Cardiac fibroblast (primary cell): ENCODE measurements at regions not wholly inside any gene's neighbourhood (a gene's known extent, or its start where the extent isn't known, plus 50 kb on each side); places are given as distances from the start of the nearest gene placed in this dataset.

Source experiments
- DNase-seq, 2 donors: peaks; one replicate each; pipeline versions ENCODE4 v3.0.0 to v3.0.0-alpha.2; 2010; ENCODE audit warnings: low read depth in 2 of 2
- H3K4me3 ChIP-seq, 2 donors: replicated peaks in 1 of 2; 1 replicate in 1 of 2; 2 replicates in 1 of 2; pipeline ENCODE4 v1.5.1; 2011; ENCODE audit warnings: low read depth in 2 of 2, low read length in 2 of 2, mild to moderate bottlenecking in 2 of 2, moderate library complexity in 1 of 2
- TF ChIP-seq, protein P1 (sequence below): IDR thresholded peaks from one replicate; pipeline ENCODE4 v1.5.1; 2011; ENCODE audit warnings: low read depth, mild to moderate bottlenecking, low read length, inconsistent platforms

GRCh38 chr1:95731466-95731865 lies 497.5 kb downstream of the RWDD3 start:
- H3K4me3 ChIP-seq: no peak overlapping the region
- TF ChIP-seq, protein P1, sequence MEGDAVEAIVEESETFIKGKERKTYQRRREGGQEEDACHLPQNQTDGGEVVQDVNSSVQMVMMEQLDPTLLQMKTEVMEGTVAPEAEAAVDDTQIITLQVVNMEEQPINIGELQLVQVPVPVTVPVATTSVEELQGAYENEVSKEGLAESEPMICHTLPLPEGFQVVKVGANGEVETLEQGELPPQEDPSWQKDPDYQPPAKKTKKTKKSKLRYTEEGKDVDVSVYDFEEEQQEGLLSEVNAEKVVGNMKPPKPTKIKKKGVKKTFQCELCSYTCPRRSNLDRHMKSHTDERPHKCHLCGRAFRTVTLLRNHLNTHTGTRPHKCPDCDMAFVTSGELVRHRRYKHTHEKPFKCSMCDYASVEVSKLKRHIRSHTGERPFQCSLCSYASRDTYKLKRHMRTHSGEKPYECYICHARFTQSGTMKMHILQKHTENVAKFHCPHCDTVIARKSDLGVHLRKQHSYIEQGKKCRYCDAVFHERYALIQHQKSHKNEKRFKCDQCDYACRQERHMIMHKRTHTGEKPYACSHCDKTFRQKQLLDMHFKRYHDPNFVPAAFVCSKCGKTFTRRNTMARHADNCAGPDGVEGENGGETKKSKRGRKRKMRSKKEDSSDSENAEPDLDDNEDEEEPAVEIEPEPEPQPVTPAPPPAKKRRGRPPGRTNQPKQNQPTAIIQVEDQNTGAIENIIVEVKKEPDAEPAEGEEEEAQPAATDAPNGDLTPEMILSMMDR: no peak
- DNase-seq: no peak

GRCh38 chr1:95733031-95733430 lies 499.0 kb downstream of the RWDD3 start:
- H3K4me3 ChIP-seq: no peak overlapping the region
- DNase-seq: no peak
- TF ChIP-seq, protein P1: no peak

GRCh38 chr1:95733671-95734070 lies 499.7 kb downstream of the RWDD3 start:
- no peak for DNase-seq
- H3K4me3 ChIP-seq: no peak overlapping the region
- TF ChIP-seq, protein P1: no peak

GRCh38 chr1:95734560-95734959 lies 500.6 kb downstream of the RWDD3 start:
- DNase-seq: no peak
- no peak overlapping the region for H3K4me3 ChIP-seq
- TF ChIP-seq, protein P1: no peak

DNA sequence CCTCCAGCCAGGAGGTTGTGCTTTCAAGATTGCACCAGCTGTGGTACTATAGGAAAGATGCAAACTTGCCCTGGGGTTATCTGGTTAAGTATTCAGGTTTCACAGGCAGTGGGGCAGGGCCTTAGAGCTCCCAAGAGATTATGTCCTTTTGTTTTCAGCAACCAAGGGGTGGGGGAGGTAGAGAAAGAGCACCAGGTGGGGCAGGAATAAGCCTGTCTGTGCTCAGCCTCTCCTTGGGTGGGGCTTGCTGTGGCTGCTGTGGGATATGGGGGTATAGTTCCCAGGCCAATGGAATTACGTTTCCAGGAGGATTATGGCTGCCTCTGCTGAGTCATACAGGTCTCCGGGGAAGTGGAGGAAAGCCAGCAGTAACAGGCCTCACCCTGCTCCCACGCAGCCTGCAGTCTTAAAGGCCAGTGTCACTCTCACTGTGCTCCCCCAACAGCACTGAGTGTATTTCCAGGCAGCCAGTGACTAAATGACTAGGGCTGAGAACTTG lies 508.6 kb downstream of the RWDD3 start:
- peak; percentile 72 to 80 for DNase-seq
- TF ChIP-seq, protein P1: no peak
- H3K4me3 ChIP-seq: no peak overlapping the region

DNA sequence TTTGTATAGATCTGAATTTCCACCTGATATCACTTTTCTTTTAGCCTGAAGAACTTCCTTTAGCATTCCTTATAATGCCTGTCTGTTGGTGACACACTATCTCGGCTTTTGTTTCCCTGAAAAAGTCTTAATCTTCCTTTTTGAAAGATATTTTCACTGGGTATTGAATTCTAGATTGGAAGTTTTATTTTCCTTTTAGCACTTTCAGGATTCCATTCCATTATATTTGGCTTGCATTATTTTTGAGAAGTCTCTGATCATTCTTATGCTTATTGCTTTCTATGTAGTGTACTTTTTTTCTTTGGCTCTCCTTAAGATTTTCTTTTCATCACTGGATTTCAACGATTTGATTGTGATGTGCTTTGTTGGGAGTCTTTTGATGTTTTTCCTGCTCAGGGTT lies 510.7 kb downstream of the RWDD3 start:
- no peak for DNase-seq
- H3K4me3 ChIP-seq: no peak overlapping the region
- TF ChIP-seq, protein P1: no peak

DNA sequence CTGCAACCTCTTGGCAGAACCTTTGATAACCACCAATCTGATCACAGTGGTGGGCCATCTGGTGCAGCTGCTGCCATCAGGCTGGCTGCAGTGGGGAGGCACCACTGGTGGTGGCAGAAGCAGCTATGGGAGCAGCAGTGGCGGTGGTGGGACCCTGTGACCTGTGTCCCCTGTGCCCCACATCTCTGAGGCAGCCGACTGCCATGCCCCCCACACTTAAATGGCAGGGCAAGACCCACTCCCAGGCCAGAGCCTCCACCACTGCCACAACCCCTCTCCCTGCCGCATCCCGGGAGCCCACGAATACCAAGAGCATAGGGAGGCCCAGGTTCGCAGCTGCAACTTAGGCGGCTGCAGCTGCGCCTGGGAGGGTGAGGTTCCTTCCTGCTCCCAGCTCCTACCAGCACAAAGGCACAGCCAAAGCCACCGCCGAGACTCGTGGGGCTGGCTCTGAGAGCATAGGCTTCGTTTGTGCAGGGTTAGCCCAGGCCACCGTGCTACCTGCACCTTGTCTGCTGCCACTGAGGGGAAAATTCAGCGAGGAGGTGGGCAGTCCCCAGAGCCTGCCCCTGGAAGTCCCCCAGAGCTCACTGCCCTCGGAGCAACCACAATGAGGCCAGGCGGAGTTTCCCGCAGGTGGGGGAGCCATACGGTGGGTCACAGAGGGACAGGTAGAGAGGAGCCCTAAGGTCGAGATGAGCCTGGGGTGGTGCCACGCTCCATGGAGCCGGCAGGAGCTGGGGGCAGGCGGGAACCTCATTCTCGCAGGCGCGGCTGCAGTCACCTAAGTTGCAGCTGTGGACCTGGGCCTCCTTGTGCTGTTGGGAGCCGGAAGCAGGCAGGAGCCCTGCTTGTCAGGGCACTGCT lies 518.7 kb downstream of the RWDD3 start:
- TF ChIP-seq, protein P1: no peak

More for the DNA sequence above, 518.7 kb downstream of the RWDD3 start:
- DNase-seq: no peak
- no peak overlapping the region for H3K4me3 ChIP-seq
